Gastroesophageal sphincter (tissue), 4 donors: ENCODE measurements at regions not wholly inside any gene's neighbourhood (a gene's known extent, or its start where the extent isn't known, plus 50 kb on each side); places are given as distances from the start of the nearest gene placed in this dataset.

Source experiments
- ATAC-seq: fragments of 150-250 bp; one replicate; pipeline ENCODE4 v1.9.1; 2016; ENCODE audit warnings: mild to moderate bottlenecking, moderate library complexity
- H3K27ac ChIP-seq, 4 donors: fragments of 200-600 bp; sonication (generic) in 3 of 4; 1 replicate in 3 of 4; 2 replicates in 1 of 4; pipeline ENCODE4 v1.5.1; 2016 to 2019
- H3K27me3 ChIP-seq: fragments of 200-600 bp; sonication (generic); one replicate; pipeline ENCODE4 v1.5.1; 2019
- H3K36me3 ChIP-seq, 2 donors: fragments of 200-600 bp; sonication (generic); one replicate each; pipeline ENCODE4 v1.5.1; 2019; ENCODE audit warnings: control low read depth in 1 of 2
- H3K4me1 ChIP-seq, 3 donors: fragments of 200-600 bp; sonication (generic); 1 replicate in 2 of 3; 2 replicates in 1 of 3; pipeline ENCODE4 v1.5.1; 2016 to 2019; ENCODE audit warnings: control low read depth in 2 of 3
- H3K4me3 ChIP-seq, 2 donors: fragments of 200-600 bp; sonication (generic); one replicate each; pipeline ENCODE4 v1.5.1; 2019; ENCODE audit warnings: mild to moderate bottlenecking in 1 of 2, moderate library complexity in 1 of 2
- H3K9me3 ChIP-seq, 3 donors: fragments of 200-600 bp; sonication (generic); one replicate each; pipeline ENCODE4 v1.5.1; 2017 to 2019; ENCODE audit warnings: control low read depth in 2 of 3
- CTCF ChIP-seq, 4 experiments: fragments of 200-600 bp in 2 of 4; fragments of 450-650 bp in 2 of 4; sonication (generic) in 1 of 4; IDR thresholded peaks; one replicate each; pipeline ENCODE4 v1.5.1; 2017 to 2019; ENCODE audit warnings: antibody characterized with exemption in 4 of 4, mild to moderate bottlenecking in 2 of 4, moderate library complexity in 2 of 4
- EP300 ChIP-seq: sonication (generic); formaldehyde crosslinking; IDR thresholded peaks from one replicate; pipeline ENCODE4 v1.6.1; 2017; ENCODE audit warnings: antibody characterized with exemption, mild to moderate bottlenecking
- POLR2A ChIP-seq, 2 donors: fragments of 450-650 bp; IDR thresholded peaks; one replicate each; pipeline ENCODE4 v1.6.1; 2017; ENCODE audit warnings: antibody characterized with exemption in 2 of 2, mild to moderate bottlenecking in 2 of 2, moderate library complexity in 1 of 2
- POLR2AphosphoS5 ChIP-seq: sonication (generic); formaldehyde crosslinking; IDR thresholded peaks from one replicate; pipeline ENCODE4 v1.6.1; 2017; ENCODE audit warnings: antibody characterized with exemption
- WGBS, 2 donors: methylation state at CpG; one replicate each; pipeline ENCODE4 v1.1.5; 2018; ENCODE audit warnings: low coverage in 1 of 2; 5-methylcytosine and 5-hydroxymethylcytosine counted together

GRCh38 chr3:18236726-18237125 is 188.4 kb downstream of the SATB1 start:
- Histone ChIP-seq H3K27ac (no peak overlapping the region), H3K27me3 (no peaks in the 10 kb centered on the region), H3K4me1 (no peaks in the 10 kb centered on the region), H3K4me3 (no peak overlapping the region), H3K9me3 (no peaks in the 10 kb centered on the region), H3K36me3 (no peaks in the 10 kb centered on the region)
- TF ChIP-seq POLR2A (IDR thresholded peaks at IDR 0.05) (no peak), POLR2AphosphoS5 (no peak), CTCF (IDR thresholded peaks at IDR 0.05) (no peak), EP300 (no peak)
- no peak for ATAC-seq
- WGBS, 2 donors, result 83 to 88% methylated on average over 2 of the region's 2 CpGs

- H3K36me3 ChIP-seq, result no peaks in the 10 kb centered on the region
- TF ChIP-seq EP300, result no peak
- no peak for TF ChIP-seq POLR2AphosphoS5
- no peak for TF ChIP-seq CTCF (IDR thresholded peaks at IDR 0.05)
- TF ChIP-seq POLR2A (IDR thresholded peaks at IDR 0.05), result no peak
- H3K4me1 ChIP-seq, result no peaks in the 10 kb centered on the region
- no peaks in the 10 kb centered on the region for H3K27me3 ChIP-seq
- no peak for ATAC-seq
- H3K27ac ChIP-seq, result no peak overlapping the region
- H3K9me3 ChIP-seq, result no peaks in the 10 kb centered on the region
- WGBS, 2 donors, result 47 to 82% methylated on average over 4 of the region's 4 CpGs
- H3K4me3 ChIP-seq, result no peak overlapping the region
These were observed 190.3 kb downstream of the SATB1 start for GRCh38 chr3:18234717-18235335.

GRCh38 chr3:18233987-18234716 is 191.0 kb downstream of the SATB1 start:
- Histone ChIP-seq H3K9me3 (no peaks in the 10 kb centered on the region), H3K36me3 (no peaks in the 10 kb centered on the region), H3K4me3 (no peak overlapping the region), H3K27me3 (no peaks in the 10 kb centered on the region), H3K27ac (no peak overlapping the region), H3K4me1 (no peaks in the 10 kb centered on the region)
- 56 to 70% methylated on average over 3 to 10 of the region's 10 CpGs for WGBS, 2 donors
- no peak for TF ChIP-seq POLR2A (IDR thresholded peaks at IDR 0.05)
- TF ChIP-seq CTCF (IDR thresholded peaks at IDR 0.05), result no peak
- no peak for TF ChIP-seq EP300
- no peak for TF ChIP-seq POLR2AphosphoS5
- no peak for ATAC-seq

- Histone ChIP-seq H3K36me3 (no peaks in the 10 kb centered on the region), H3K27ac (no peak overlapping the region), H3K4me3 (no peak overlapping the region), H3K27me3 (no peaks in the 10 kb centered on the region), H3K9me3 (no peaks in the 10 kb centered on the region), H3K4me1 (no peaks in the 10 kb centered on the region)
- ATAC-seq, result no peak
- TF ChIP-seq CTCF (IDR thresholded peaks at IDR 0.05) (no peak), POLR2A (IDR thresholded peaks at IDR 0.05) (no peak), EP300 (no peak), POLR2AphosphoS5 (no peak)
- 59 to 71% methylated on average over 2 to 3 of the region's 3 CpGs for WGBS, 2 donors
These were observed 192.8 kb downstream of the SATB1 start for GRCh38 chr3:18232317-18232716.

GRCh38 chr3:18228060-18228459 is 197.1 kb downstream of the SATB1 start:
- no peak for ATAC-seq
- Histone ChIP-seq H3K27ac (no peak overlapping the region), H3K27me3 (no peaks in the 10 kb centered on the region), H3K36me3 (no peaks in the 10 kb centered on the region), H3K4me3 (no peak overlapping the region), H3K9me3 (no peaks in the 10 kb centered on the region), H3K4me1 (no peaks in the 10 kb centered on the region)
- 78 to 80% methylated on average over 1 of the region's 1 CpG for WGBS, 2 donors
- TF ChIP-seq POLR2A (IDR thresholded peaks at IDR 0.05) (no peak), POLR2AphosphoS5 (no peak)
